HepG2 (cell line): ENCODE measurements at regions not wholly inside any gene's neighbourhood (a gene's known extent, or its start where the extent isn't known, plus 50 kb on each side); places are given as distances from the start of the nearest gene placed in this dataset.
"Not testable (repeated sequence)": the region's sequence is repeated elsewhere in the genome, so short reads cannot be mapped to it uniquely, and the experiment has no call there.

Source experiments
- ATAC-seq: fragments of 200-7000 bp; cut with Tn5 transposase; 3 replicates; pipeline ENCODE4 v1.9.1; 2020; ENCODE audit warnings: mild to moderate bottlenecking, moderate library complexity
- BruUV-seq: library from RNA; stranded (reverse); fragments of 400-500 nt; replicated peaks from 2 replicates; lab custom pipeline; 2021; lab: Mats Ljungman, UMichigan
- CTCF ChIA-PET: fragments of 300-600 bp; formaldehyde crosslinking; extraction: SDS; loops from one replicate; lab custom pipeline; 2021; ENCODE audit warnings: low total read pairs, inconsistent platforms, low intra/inter-chr PET ratio; lab: Yijun Ruan, JAX
- POLR2A ChIA-PET: fragments of 350-600 bp; sonication (Branson Sonifier 250); formaldehyde crosslinking; loops from one replicate; lab custom pipeline; 2020; ENCODE audit warnings: antibody characterized with exemption, inconsistent platforms; lab: Yijun Ruan, JAX
- DNase-seq: peaks from one replicate; pipeline ENCODE4 v3.0.0-alpha.2; 2015; ENCODE audit warnings: low spot score
- FAIRE-seq: peaks from 3 replicates; lab custom pipeline; 2011; peaks lifted over from hg19 to GRCh38; lab: Jason Lieb, UNC
- H2AFZ ChIP-seq: one replicate; pipeline ENCODE4 v1.6.1; 2011; ENCODE audit warnings: low read length, inconsistent platforms
- H3K27ac ChIP-seq: fragments of 300-600 bp; 3 replicates; pipeline ENCODE4 v1.8.0; 2011; ENCODE audit warnings: mixed run types, mild to moderate bottlenecking, mixed read lengths, low read length, inconsistent platforms; ENCODE audit not compliant: insufficient read depth; ENCODE audit errors: extremely low read length
- H3K27me3 ChIP-seq, 2 experiments: fragments of 200-600 bp in 1 of 2; 2 replicates in 1 of 2; 3 replicates in 1 of 2; pipeline versions ENCODE4 v1.6.0 to v1.8.0; 2011; ENCODE audit warnings: low read length in 2 of 2, mild to moderate bottlenecking in 2 of 2, moderate library complexity in 2 of 2, inconsistent platforms in 1 of 2; ENCODE audit not compliant: insufficient read depth in 2 of 2, control insufficient read depth in 1 of 2
- H3K36me3 ChIP-seq, 2 experiments: fragments of 200-600 bp in 1 of 2; replicated peaks in 1 of 2; 2 replicates in 1 of 2; 3 replicates in 1 of 2; pipeline versions ENCODE4 v1.5.1 to v1.8.0; 2011; ENCODE audit warnings: low read length in 2 of 2, inconsistent platforms in 1 of 2; ENCODE audit not compliant: insufficient read depth in 2 of 2, control insufficient read depth in 1 of 2
- H3K4me1 ChIP-seq: 2 replicates; pipeline ENCODE4 v1.5.1; 2012; ENCODE audit warnings: low read length, inconsistent platforms; ENCODE audit not compliant: insufficient read depth
- H3K4me2 ChIP-seq: 2 replicates; pipeline ENCODE4 v1.6.0; 2011; ENCODE audit warnings: low read depth, low read length, inconsistent platforms
- H3K4me3 ChIP-seq, 3 experiments: fragments of 200-600 bp in 1 of 3; sonication (generic), shearing (Covaris generic) in 1 of 3; replicated peaks in 1 of 3; 2 replicates each; pipeline ENCODE4 v1.5.1; 2011 to 2016; ENCODE audit warnings: low read length in 3 of 3, inconsistent platforms in 2 of 3, low read depth in 2 of 3, mild to moderate bottlenecking in 2 of 3, control low read depth in 1 of 3, mixed read lengths in 1 of 3; ENCODE audit not compliant: insufficient read depth in 1 of 3
- H3K79me2 ChIP-seq: one replicate; pipeline ENCODE4 v1.6.1; 2011; ENCODE audit warnings: low read length, inconsistent platforms; ENCODE audit not compliant: insufficient read depth
- H3K9ac ChIP-seq: 2 replicates; pipeline ENCODE4 v1.6.0; 2011; ENCODE audit warnings: mild to moderate bottlenecking, low read depth, low read length, inconsistent platforms; ENCODE audit not compliant: insufficient read depth
- H3K9me3 ChIP-seq: 2 replicates; pipeline ENCODE4 v1.5.1; 2012; ENCODE audit warnings: mild to moderate bottlenecking, low read length
- H4K20me1 ChIP-seq: 2 replicates; pipeline ENCODE4 v1.6.0; 2011; ENCODE audit warnings: inconsistent platforms, mild to moderate bottlenecking, low read length, moderate library complexity; ENCODE audit not compliant: insufficient read depth
- MYPOP ChIP-seq: sonication (generic); formaldehyde crosslinking; IDR thresholded peaks from 2 replicates; pipeline ENCODE4 v1.8.1; 2023; ENCODE audit warnings: mild to moderate bottlenecking, moderate library complexity, missing genetic modification reagents
- POLR2AphosphoS5 ChIP-seq: IDR thresholded peaks from 2 replicates; pipeline ENCODE4 v1.6.1; 2012; ENCODE audit warnings: low read depth, low read length
- TCF7L2 ChIP-seq: IDR thresholded peaks from 2 replicates; pipeline ENCODE4 v1.6.1; 2011; ENCODE audit warnings: mild to moderate bottlenecking, low read depth, low read length, moderate library complexity
- ZC3H13 ChIP-seq: sonication (generic); formaldehyde crosslinking; IDR thresholded peaks from 2 replicates; pipeline ENCODE4 v1.8.1; 2023; ENCODE audit warnings: mild to moderate bottlenecking, missing genetic modification reagents, moderate library complexity
- ZFP36 ChIP-seq: fragments of 150-350 bp; IDR thresholded peaks from 2 replicates; pipeline ENCODE4 v1.6.1; 2018; ENCODE audit warnings: borderline replicate concordance, low read length, low read depth; ENCODE audit not compliant: partially characterized antibody
- WGBS: methylation state at CpG from one replicate; pipeline ENCODE4 v1.1.6; 2017; ENCODE audit warnings: low lambda C conversion rate; 5-methylcytosine and 5-hydroxymethylcytosine counted together
- in situ Hi-C: cut with HindIII; loops from 2 replicates; pipeline ENCODE4 v1.10.0; 2017; ENCODE audit warnings: low pct_unique_long_range_greater_than_20kb; ENCODE audit not compliant: extremely low pct_ligation_motif_present
- intact Hi-C: fragments of 100-400 bp; cut with micrococcal nuclease; formaldehyde crosslinking; loops from one replicate; pipeline ENCODE4 v1.10.0; 2022; ENCODE audit not compliant: unreplicated experiment

- H3K4me2 ChIP-seq, H3K9me3 ChIP-seq, H2AFZ ChIP-seq, H3K36me3 ChIP-seq, in situ Hi-C loops, H3K79me2 ChIP-seq, H3K9ac ChIP-seq, intact Hi-C loops, DNase-seq, H4K20me1 ChIP-seq, BruUV-seq, H3K27ac ChIP-seq, FAIRE-seq, CTCF ChIA-PET, H3K4me3 ChIP-seq, ATAC-seq: not testable (repeated sequence)
- H3K27me3 ChIP-seq: peaks cover 0 to 12% of the 10 kb centered on the region in 2 experiments; a peak in 2 of 5 replicates
- peaks cover 53% of the 10 kb centered on the region for H3K4me1 ChIP-seq
- 67% methylated on average over 5 of the region's 5 CpGs for WGBS
- POLR2A ChIA-PET: interaction anchor here (0.6 to 1.3 kb wide), 2 partner anchors 17 to 72 kb away, joined by 3 to 4 read pairs; no protein-coding TSS in a partner anchor
Observed at GRCh38 chr22:46034480-46034879, 57.5 kb upstream of the WNT7B start.

DNA sequence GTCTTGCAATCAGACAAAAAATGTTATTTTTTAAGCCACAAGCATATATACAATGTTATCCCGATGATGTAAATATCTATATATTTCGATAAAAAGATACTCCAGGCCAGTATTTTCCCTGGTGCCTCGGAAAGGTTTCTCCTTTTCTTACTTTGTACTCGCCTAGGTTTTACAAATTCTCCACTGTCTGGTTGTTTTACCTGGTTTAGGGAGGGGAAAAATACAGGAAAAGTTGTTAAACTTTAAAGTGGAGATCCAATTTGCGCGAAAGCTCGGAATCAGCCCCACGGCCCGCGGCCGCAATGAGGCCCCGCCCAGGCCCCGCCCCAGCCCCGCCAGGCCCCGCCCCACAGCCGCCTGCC is 58.4 kb upstream of the WNT7B start:
- peak overlapping the region; percentile 62 for H3K9ac ChIP-seq
- no peak for TF ChIP-seq ZC3H13 (CRISPR knock-in tag)
- no peak for TF ChIP-seq TCF7L2
- no peak for TF ChIP-seq ZFP36
- TF ChIP-seq MYPOP: 0 out of 2 replicates have a peak, but pooled peaks have one; percentile 9
- TF ChIP-seq POLR2AphosphoS5: peak; percentile 49
- peak overlapping the region; percentile 47 for H3K27ac ChIP-seq
- no peak for DNase-seq
- peak overlapping the region; percentile 68 to 85 (median 69); a peak in 5 of 6 replicates for H3K4me3 ChIP-seq
- H3K9me3 ChIP-seq: no peaks in the 10 kb centered on the region
- peak overlapping the region; percentile 51 for H2AFZ ChIP-seq
- in situ Hi-C loops (loop anchor here (5.0 kb wide), 1 partner anchor 38 kb away; no protein-coding TSS in a partner anchor), intact Hi-C loops (loop anchor here (5.0 kb wide), 1 partner anchor 38 kb away; no protein-coding TSS in a partner anchor)
- peaks cover 45% of the 10 kb centered on the region for H3K4me1 ChIP-seq
- H3K36me3 ChIP-seq: no peaks in the 10 kb centered on the region
- BruUV-seq: no TSS peak
- ATAC-seq: no peak
- peaks cover 0 to 8% of the 10 kb centered on the region in 2 experiments; a peak in 3 of 5 replicates for H3K27me3 ChIP-seq
- ChIA-PET POLR2A (interaction anchor here (1.0 to 2.4 kb wide), 11 partner anchors 8 to 261 kb away, joined by 3 to 41 read pairs (median 5); partner anchors contain the start of gene GTSE1), CTCF (interaction anchor here (1.8 kb wide), 1 partner anchor 22 kb away, joined by 7 read pairs; no protein-coding TSS in a partner anchor)
- H4K20me1 ChIP-seq: no peaks in the 10 kb centered on the region
- WGBS: under 1% methylated on average over 14 of the region's 16 CpGs
- FAIRE-seq: no peak
- no peaks in the 10 kb centered on the region for H3K79me2 ChIP-seq
- peak overlapping the region; percentile 73 for H3K4me2 ChIP-seq
